NCI-H2029 (cell line): ENCODE measurements at regions not wholly inside any gene's neighbourhood (a gene's known extent, or its start where the extent isn't known, plus 50 kb on each side); places are given as distances from the start of the nearest gene placed in this dataset.

Experiments used
- DNase-seq: peaks from one replicate; lab custom pipeline; 2025; lab: John Stamatoyannopoulos, UW

- DNase-seq, result no peak
Measured at GRCh38 chr1:22315315-22316078, 136.2 kb upstream of the ZBTB40 start.

GRCh38 chr1:22317231-22317919, 134.3 kb upstream of the ZBTB40 start:
- no peak for DNase-seq

- no peak for DNase-seq
Measured at GRCh38 chr1:22317920-22318243, 133.8 kb upstream of the ZBTB40 start.

GRCh38 chr1:22318279-22318981, 133.2 kb upstream of the ZBTB40 start:
- DNase-seq, result no peak

GRCh38 chr1:22319608-22320007, 132.0 kb upstream of the ZBTB40 start:
- no peak for DNase-seq

GRCh38 chr1:22320587-22321344, 130.9 kb upstream of the ZBTB40 start:
- DNase-seq, result no peak

GRCh38 chr1:22321917-22322316, 129.7 kb upstream of the ZBTB40 start:
- DNase-seq, result no peak

- DNase-seq, result no peak
Measured at GRCh38 chr1:22323141-22323845, 128.4 kb upstream of the ZBTB40 start.

- no peak for DNase-seq
Measured at GRCh38 chr1:22323846-22324504, 127.7 kb upstream of the ZBTB40 start.

GRCh38 chr1:22325531-22326371, 125.9 kb upstream of the ZBTB40 start:
- DNase-seq, result no peak

GRCh38 chr1:22326372-22326915, 125.2 kb upstream of the ZBTB40 start:
- DNase-seq, result no peak

- DNase-seq, result no peak
Measured at GRCh38 chr1:22326931-22327330, 124.7 kb upstream of the ZBTB40 start.

GRCh38 chr1:22327411-22327810, 124.2 kb upstream of the ZBTB40 start:
- no peak for DNase-seq

- DNase-seq, result no peak
Measured at GRCh38 chr1:22328331-22329147, 123.1 kb upstream of the ZBTB40 start.

- DNase-seq, result no peak
Measured at GRCh38 chr1:22329148-22329515, 122.5 kb upstream of the ZBTB40 start.

GRCh38 chr1:22330092-22330759, 121.4 kb upstream of the ZBTB40 start:
- no peak for DNase-seq

GRCh38 chr1:22330760-22331119, 120.9 kb upstream of the ZBTB40 start:
- DNase-seq, result no peak

- no peak for DNase-seq
Measured at GRCh38 chr1:22331618-22332423, 119.8 kb upstream of the ZBTB40 start.
